Limb (tissue), 2 donors: ENCODE measurements at regions not wholly inside any gene's neighbourhood (a gene's known extent, or its start where the extent isn't known, plus 50 kb on each side); places are given as distances from the start of the nearest gene placed in this dataset.
A peak's percentile ranks its signal among the peaks of the same experiment; 100 is the strongest.
"Not testable (repeated sequence)": the region's sequence is repeated elsewhere in the genome, so short reads cannot be mapped to it uniquely, and the experiment has no call there.

ENCODE experiments used
- DNase-seq, 2 donors: peaks; one replicate each; pipeline ENCODE4 v3.0.0-alpha.2; 2016; ENCODE audit errors: extremely low spot score in 2 of 2

DNA sequence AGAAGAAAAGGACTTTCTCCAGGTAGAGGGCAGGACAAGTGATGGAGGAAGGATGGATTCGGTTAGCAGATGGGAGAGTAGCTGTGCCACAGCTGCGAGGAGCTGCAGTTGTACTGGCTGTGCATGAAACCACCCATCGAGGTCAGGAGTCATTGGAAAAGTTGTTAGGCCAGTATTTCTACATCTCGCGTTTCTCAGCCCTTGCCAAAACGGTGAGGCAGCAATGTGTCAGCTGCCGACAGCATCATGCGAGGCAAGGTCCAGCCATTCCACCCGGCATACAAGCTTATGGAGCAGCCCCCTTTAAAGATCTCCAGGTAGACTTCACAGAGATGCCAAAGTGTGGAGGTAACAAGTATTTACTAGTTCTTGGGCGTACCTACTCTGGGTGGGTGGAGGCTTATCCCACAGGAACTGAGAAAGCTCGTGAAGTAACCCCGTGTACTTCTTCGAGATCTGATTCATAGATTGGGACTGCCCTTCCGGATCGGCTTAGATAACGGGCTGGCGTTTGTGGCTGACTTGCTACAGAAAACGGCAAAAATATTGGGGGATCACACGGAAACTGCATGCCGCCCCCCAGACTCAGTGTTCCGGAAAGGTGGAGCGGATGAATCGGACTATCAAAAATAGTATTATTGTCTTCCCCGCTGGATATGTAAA is 105.0 kb upstream of the HMX1 start:
- DNase-seq = not testable (repeated sequence)

DNA sequence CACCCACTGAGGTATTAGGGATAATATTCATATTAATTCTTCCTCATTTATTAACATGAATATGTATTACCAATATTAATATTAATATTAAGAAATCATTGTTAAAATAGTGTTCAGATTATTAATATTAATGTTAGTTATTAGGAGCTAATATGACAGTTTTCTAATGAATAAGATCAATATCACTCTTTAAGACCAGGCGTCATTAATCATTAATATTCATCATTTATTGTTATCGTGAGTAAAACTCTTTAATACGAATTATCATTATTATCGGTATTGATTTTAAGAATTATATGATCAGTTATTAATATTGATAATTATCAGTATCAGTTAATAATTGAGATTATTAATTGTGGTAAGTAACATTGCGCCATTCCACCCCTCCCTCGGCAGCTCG is 101.0 kb upstream of the HMX1 start:
- DNase-seq = not testable (repeated sequence)

DNA sequence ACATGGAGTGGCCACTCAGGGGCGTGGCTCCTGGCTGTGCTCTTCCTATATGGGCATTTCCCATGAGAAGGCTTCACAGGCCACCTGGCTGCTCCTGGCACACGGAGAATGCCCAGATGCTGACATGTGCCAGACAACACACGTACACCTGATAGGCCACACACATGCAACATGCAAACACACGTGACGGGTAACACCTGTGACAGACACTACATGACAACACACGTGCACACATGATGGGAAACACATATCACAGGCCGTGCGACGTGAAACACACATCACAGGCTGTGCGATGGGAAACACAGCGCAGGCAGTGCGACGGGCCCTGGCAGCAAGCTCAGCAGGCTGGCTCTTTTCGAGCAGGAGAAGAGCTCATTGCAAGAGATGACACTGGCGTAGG is 94.3 kb upstream of the HMX1 start:
- DNase-seq = not testable (repeated sequence)

DNA sequence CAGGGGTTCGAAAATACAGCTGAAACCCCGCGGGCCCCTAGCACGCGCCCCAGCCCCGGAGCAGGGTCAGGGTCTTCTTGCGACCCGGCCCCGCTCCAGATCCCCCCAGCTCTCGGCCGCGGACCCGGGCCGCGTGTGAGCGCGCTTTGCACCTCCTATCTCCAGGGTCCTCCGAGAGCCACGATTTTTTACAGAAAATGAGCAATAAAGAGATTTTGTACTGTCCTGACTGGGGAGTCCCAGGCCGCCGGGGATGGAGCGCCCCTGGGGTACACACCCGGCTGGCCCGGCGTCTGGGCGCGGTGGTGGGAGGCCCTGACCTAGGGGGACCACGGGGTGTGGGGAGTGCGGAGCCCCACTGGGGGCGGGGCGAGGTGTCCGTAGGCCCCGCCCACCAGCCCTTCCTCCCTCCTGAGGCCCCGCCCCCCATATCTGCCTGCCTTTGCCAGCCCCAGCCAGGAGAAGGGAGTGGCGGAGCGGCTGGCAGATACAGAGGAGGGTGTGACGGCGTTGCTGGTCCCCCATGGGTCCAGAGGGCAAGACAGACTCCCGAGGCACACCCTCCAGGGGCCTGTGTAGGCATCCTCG is 92.7 kb upstream of the HMX1 start:
- DNase-seq = peak in 1 of 2 donors; percentile 34

DNA sequence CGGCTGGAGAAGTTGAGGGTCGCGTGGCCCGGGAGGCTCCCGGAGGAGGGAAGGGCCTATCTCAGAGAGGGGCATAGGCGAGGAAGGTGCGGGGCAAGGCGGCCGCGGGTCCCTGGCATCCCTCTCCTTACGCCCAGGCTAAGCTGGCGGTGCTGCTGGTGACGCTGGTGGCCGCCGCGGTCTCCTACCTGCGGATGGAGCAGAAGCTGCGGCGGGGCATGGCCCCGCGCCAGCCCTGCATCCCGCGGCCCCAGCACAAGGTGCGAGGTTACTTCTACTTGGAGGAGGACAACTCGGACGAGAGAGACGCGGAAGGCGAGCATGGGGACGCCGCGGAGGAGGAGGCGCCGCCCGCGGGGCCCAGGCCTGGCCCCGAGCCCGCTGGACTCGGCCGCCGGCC is 91.9 kb upstream of the HMX1 start:
- DNase-seq = peak in 1 of 2 donors; percentile 36

DNA sequence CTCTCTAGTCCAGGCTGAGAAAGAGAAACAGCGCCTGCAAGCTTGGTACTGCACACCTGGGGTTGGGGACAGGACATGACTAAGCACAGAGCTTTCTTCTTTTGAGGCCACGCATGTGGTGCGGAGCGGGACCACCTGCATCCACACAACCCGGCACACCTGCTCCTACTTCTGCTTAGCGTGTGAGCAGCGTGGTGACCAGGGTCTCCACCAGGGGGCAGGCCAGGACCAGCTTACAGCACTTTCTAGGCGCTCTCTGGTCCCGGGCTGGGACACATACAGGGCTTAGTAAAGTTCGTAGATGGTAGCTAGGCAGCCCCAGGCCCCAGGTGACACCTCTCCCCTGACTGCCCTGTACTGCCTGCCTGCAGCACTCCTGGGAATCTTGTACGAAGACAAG is 89.7 kb upstream of the HMX1 start:
- DNase-seq = peak in 1 of 2 donors; percentile 74

DNA sequence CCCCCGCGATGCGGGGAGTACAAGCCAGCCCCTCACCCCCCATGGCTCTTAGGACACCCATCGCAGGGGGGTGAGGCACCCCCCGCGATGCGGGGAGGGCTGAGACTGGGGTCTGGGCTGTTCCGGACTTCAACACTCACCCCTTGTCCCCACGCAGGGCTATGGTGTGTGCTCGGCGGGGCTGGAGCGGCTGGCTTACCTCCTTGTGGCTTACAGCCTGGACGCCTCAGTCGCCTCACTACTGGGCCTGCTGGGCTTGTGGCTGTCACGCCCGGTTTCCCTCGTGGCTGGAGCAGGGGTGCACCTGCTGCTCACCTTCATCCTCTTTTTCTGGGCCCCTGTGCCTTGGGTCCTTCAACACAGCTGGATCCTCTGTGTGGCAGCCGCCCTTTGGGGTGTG is 87.8 kb upstream of the HMX1 start:
- not testable (repeated sequence) for DNase-seq

DNA sequence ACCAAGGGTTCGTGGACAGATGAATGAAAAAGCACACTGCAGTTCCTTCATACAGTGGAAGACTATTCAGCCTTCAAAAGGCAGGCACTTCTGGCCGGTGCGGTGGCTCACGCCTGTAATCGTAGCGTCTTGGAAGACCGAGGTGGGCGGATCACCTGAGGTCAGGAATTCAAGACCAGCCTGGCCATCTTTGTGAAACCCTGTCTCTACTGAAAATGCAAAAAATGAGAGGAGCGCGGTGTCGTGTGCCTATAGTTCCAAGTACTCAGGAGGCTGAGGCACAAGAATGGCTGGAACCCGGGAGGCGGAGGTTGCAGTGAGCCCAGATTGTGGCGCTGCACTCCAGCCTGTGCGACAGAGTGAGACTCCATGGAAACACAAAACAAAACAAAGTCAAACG is 82.4 kb upstream of the HMX1 start:
- DNase-seq = not testable (repeated sequence)

DNA sequence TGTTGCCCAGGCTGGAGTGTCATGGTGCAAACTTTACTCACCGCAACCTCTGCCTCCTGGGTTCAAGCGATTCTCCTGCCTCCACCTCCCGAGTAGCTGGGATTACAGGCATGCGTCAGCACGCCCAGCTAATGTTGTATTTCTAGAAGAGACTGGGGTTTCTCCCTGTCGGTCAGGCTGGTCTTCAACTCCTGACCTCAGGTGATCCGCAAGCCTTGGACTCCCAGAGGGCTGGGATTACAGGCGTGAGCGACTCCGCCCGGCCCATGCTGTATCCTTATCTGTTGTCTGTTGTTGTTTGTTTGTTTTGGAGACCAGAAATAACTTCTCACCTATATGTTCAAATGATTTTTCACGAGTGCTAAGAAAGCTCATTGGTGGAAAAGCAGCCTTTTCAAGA is 81.2 kb upstream of the HMX1 start:
- not testable (repeated sequence) for DNase-seq

DNA sequence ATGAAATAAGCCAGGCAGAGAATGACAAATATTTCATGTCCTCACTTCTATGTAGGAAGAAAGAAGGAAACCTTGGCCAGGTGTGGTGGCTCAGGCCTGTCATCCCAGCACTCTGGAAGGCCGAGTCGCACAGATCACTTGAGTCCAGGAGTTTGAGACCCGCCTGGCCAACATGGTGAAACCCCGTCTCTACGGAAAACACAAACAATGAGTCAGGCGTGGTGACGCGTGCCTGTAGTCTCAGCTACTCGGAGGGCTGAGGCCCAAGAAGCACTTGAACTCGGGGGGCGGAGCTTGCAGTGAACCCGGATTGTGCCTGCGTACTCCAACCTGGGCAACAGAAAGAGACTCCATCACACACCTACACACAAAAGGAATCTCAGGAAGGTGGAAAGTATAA is 80.5 kb upstream of the HMX1 start:
- DNase-seq = not testable (repeated sequence)

DNA sequence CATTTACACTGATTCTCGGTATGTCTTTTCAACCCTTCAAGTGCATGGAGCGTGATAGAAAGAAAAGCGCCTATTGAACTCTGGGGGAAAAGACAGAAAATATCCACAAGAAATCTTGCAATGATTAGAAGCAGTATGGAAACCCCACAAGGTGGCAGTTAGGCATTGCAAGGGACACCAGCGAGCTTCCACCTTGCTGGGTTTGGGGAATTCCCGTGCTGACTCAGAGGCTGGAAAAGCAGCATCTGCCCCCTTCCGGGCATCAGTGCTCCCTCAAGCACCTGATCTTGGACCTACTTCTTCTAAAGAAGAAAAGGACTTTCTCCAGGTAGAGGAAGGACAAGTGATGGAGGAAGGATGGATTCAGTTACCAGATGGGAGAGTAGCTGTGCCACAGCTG is 73.9 kb upstream of the HMX1 start:
- DNase-seq = not testable (repeated sequence)

DNA sequence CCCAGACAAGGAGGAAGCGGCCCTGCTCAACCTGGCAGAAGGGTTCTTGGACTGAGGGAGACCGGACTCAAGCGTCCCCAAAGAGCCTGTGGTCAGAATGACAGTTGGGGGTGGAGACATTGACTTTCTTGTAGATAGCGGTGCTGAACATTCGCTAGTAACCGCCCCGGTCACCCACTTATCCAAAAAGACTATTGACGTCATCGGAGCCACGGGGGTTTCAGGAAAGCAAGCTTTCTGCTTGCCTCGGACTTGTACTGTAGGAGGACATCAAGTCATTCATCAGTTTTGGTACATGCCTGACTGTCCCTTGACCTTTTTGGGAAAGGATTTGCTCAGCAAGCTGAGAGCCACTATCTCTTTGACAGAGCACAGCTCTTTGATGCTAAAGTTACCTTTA is 71.7 kb upstream of the HMX1 start:
- DNase-seq = not testable (repeated sequence)

DNA sequence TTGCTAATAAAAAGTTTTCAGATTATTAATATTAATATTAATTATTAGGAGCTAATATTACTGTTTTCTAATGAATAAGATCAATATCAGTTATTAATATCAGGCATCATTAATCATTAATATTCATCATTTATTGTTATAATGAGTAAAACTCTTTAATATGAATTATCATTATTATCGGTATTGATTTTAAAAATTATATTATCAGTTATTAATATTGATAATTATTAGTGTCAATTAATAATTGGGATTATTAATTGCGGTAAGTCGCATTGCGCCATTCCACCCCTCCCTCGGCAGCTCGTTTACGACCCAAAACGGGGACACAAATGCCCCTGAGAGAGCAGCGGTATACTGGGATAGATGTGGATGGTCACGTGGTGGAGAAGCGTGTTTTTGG is 70.4 kb upstream of the HMX1 start:
- not testable (repeated sequence) for DNase-seq

DNA sequence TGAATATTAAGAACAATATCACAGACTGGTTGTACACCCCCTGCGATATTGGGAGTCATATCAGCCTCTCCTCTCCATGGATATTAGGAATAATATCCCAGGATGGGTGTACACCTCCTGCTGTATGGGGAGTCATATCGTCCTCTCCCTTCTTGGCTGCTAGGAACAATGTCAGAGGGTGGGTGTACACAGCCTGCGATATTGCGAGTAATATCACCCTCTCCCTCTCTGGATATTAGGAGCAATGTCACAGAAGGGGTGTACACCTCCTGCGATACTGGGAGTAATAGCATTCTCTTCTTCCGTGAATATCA is 69.8 kb upstream of the HMX1 start:
- not testable (repeated sequence) for DNase-seq

DNA sequence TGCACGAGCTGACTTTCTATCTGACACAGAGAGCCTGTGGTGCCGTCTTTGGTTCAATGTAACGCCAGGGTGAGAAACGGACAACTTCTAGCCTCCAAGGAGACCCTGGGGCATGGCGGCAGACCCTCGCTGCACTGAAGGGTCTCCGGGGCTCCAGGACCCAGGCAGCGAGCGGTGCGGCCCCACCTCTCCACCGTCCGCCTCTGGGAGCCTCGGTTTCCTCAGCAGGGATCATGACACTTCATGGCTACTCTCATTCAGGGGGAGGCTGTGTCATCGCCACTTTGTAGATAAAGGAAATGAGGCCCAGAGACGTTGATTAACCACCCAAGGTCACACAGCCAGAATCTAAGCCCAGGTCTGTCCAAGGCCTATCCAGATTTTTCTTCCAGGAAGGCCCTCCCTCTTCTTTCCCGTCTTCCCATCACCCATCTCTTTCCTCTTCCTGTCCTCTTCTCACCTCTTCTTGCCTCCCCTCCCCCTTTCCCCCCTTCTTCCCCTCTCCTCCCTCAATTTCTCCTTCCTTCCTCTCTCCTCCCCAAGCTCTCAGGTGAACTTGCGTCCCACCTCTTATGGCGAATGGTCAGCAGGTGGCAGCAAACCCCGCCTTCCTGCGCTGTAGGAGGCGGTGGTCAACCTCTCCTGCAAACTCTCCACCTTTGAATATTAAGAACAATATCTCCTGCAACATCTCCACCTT is 69.3 kb upstream of the HMX1 start:
- DNase-seq = no peak

DNA sequence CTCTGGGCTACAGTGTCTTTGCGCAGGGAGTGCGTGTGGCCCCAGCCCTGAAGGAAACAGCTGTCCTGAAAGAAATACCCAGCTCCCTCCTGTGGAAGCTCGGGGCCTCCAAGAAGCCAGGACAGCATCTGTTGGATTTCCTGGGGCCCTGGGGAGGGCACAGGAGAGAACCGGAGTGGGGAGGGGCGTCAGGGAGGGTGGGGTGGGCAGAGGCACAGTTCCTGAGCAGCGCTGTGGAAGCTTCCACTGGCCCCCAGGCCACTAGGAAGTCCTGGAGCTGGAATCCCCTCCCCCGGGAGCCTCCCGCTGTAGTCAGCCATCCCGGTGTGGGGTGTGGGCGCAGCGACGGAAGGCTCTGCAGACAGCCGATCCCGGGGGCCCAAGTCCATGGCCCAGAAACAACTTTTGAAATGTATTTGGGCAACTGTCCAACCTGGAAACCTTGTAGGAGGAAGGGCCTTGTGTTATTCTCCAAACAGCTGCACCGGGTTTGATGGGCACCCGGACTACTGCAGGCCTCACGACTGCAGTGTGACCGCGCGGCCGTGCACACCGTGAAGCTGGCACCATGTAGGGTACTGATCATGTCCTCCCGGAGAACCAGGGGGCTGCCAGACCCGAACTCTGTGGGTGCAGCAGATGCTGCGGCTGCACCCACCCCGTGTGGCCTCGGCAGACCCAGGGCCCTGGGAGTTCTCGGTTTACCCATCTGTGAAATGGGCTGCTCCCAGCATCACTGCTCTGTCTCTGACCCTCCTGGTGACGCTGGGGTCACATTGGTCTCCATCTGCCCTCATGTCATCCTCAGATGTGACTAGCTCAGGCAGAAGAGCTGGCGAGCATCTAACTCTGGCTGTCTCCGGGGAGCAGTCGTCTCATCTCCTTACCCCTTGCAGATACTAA is 68.5 kb upstream of the HMX1 start:
- peak; percentile 58 to 65 for DNase-seq

DNA sequence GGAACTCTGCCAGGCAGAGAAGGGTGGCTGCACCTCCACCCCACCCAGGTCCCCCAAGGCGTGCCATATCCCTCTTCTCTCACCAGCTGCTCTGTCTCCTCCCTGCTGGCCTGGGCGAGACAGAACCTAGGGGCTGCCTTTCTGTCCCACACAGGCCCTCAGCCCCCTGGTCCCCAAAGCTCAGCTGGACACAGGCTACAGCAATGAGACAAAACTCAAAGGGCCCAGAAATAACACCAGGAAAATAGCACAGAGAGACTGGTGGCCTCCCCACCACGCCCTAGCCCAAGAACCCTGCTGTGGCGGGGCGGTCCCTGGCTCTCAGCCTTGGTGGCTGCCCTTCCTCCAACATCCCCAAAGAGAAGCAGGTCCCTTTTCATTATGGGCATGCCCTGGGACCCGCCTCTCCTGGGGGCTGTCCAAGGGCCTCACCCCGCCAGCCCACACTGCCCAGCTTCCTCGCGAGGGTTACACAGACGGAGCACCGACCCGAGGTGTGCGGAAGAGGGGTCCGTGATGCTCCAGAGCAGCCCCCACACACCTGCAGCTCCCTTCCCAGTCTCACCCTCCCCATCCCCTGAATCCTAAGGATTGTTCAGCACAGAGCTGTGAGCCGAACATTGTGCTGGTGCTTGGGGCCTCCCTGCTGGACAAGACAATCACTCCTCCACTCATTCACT is 67.7 kb upstream of the HMX1 start:
- DNase-seq = peak in 1 of 2 donors; percentile 33

DNA sequence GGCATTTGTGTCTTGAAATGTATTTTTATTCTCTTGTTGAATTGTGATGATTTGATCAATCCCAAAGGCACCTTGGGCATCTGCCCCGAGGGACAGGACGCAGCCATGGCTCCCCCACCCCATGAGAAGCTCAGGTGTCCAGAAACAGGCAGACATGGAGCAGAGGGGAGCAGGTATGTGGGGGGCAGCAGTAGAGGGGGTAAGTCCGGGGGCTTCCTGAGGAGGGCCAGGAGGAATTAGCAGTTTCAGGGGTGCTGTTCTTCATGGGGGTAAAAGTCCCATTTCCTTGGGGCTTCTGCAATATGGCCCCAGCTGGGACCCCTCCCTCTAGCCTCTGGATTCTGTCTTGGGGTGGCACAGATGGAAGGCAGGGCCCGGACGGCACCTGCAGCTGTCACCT is 67.0 kb upstream of the HMX1 start:
- no peak for DNase-seq

DNA sequence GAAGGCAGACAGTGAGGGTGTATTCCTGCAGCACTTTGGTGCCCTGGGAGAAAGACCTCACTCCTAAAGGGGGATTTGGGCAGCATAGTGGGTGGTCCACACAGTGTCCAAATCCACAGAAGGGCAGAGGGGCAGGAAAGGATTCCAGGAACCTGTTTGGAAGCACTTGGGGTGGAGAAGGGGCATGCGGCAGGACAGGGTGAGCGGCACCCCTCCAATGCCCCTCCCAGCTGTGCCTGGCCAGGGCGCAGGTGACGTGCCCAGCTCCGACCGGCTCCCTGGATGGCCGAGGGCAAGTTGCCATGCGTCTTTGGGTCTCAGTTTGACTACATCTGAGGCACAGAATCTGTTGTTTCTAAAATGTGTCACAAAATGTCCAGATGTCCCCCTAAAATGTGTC is 66.5 kb upstream of the HMX1 start:
- DNase-seq = no peak

DNA sequence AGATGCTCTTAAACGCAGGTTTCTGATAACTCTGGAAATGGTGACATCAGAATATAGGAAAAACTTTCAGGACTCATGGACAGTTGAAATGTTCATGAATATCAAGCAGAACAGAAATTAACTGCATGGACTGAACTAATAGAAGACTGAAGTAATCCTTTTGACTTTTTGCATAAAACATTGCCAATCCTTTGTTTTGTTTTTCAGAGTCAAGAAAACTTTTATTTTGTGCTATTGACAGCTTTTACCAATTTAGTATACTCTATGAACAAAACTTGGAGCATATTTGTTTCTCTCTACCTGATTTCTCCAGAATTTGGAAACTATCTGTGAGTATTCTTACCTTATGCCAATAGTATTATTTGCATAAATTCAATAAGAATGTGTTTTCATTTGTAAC is 61.2 kb upstream of the HMX1 start:
- DNase-seq = no peak

DNA sequence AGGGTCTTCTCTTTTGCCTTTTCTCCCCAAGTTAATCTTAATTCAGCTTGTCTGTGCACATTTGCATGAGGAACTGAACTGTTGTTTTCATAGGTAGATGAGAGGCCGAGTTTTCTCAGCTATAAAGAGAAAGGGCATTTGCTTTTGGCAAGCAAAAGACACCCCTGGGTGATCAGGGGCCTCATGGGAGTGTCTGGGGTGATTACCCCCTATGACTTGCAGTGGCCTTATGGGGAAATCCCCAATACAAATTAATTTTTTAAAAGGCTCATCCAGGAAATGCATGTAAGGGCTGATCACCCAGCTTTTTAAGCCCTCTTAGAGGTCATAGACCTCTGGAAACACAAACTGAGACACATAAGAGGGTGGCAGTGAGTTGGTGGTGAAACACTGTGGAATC is 56.4 kb upstream of the HMX1 start:
- no peak for DNase-seq
